Activated T-helper 2 cell treated with anti-CD3 and anti-CD28 coated beads, Interferon-gamma antibody, Interleukin-2, Interleukin-4, amounts not matched to agents 10 μg/mL and 5 μg/mL and 100 μg/mL, durations not matched to agents 14 hours and 24 hours and 36 hours (primary cell): ENCODE measurements at regions not wholly inside any gene's neighbourhood (a gene's known extent, or its start where the extent isn't known, plus 50 kb on each side); places are given as distances from the start of the nearest gene placed in this dataset.

ENCODE experiments used
- DNase-seq: peaks from one replicate; pipeline ENCODE4 v3.0.0; 2021; ENCODE audit warnings: low spot score
- H3K27ac Mint-ChIP-seq: one replicate; pipeline ENCODE4 v1.8.0; 2021; ENCODE audit warnings: mixed read lengths
- H3K27me3 Mint-ChIP-seq: one replicate; pipeline ENCODE4 v1.8.0; 2021; ENCODE audit warnings: low read depth, mixed read lengths
- H3K36me3 Mint-ChIP-seq: one replicate; pipeline ENCODE4 v1.8.0; 2021; ENCODE audit warnings: low read depth, mixed read lengths
- H3K4me1 Mint-ChIP-seq: one replicate; pipeline ENCODE4 v1.8.0; 2021; ENCODE audit warnings: low read depth, mixed read lengths
- H3K4me3 Mint-ChIP-seq: one replicate; pipeline ENCODE4 v1.8.0; 2021; ENCODE audit warnings: low read depth, mild to moderate bottlenecking, moderate library complexity, mixed read lengths
- H3K9me3 Mint-ChIP-seq: one replicate; pipeline ENCODE4 v1.8.0; 2021; ENCODE audit warnings: mixed read lengths
- intact Hi-C: fragments of 100-400 bp; cut with micrococcal nuclease; formaldehyde crosslinking; loops from one replicate; pipeline ENCODE4 v1.15.1; 2023

GRCh38 chr1:231091831-231092301 is 51.8 kb upstream of the FAM89A start:
- Mint-ChIP-seq H3K27me3 (peaks cover 23% of the 10 kb centered on the region), H3K27ac (no peak overlapping the region), H3K4me3 (no peak overlapping the region), H3K36me3 (no peaks in the 10 kb centered on the region), H3K4me1 (peaks cover 2% of the 10 kb centered on the region), H3K9me3 (no peaks in the 10 kb centered on the region)
- DNase-seq = no peak
- intact Hi-C loops = loop anchor here (10.0 kb wide), 1 partner anchor 177 kb away; no protein-coding TSS in a partner anchor

DNA sequence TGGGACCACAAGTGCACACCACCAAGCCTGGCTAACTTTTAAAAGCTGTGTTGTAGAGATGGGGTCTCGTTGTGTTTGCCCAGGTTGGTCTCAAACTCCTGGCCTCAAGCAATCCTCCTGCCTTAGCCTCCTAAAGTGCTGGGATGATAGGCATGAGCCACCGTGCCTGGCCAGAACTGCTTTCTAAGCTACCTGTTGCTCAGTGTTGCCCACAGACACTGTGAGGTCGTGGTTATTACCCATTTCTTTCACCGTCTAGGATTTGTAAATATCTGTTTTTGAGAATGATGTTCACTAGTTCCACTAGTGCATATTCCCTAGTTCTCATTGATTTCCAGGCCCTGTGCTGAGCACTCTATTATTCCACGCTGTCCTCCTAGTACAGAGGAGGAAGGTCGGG is 51.4 kb upstream of the FAM89A start:
- Mint-ChIP-seq H3K27me3 (peaks cover 23% of the 10 kb centered on the region), H3K4me1 (peaks cover 2% of the 10 kb centered on the region), H3K36me3 (no peaks in the 10 kb centered on the region), H3K27ac (no peak overlapping the region), H3K4me3 (no peak overlapping the region), H3K9me3 (no peaks in the 10 kb centered on the region)
- intact Hi-C loops = loop anchor here (10.0 kb wide), 1 partner anchor 177 kb away; no protein-coding TSS in a partner anchor
- DNase-seq = no peak
